NB4 (cell line): ENCODE measurements at regions not wholly inside any gene's neighbourhood (a gene's known extent, or its start where the extent isn't known, plus 50 kb on each side); places are given as distances from the start of the nearest gene placed in this dataset.

Experiments
- POLR2A ChIP-seq: IDR thresholded peaks from 2 replicates; pipeline ENCODE4 v1.6.1; 2011; ENCODE audit warnings: mild to moderate bottlenecking; ENCODE audit not compliant: insufficient read length; ENCODE audit errors: extremely low read depth
- TF ChIP-seq, protein P1 (sequence below): IDR thresholded peaks from one replicate; pipeline ENCODE4 v1.5.1; 2012; ENCODE audit warnings: low read depth, low read length
- TF ChIP-seq, protein P2 (sequence below): IDR thresholded peaks from 2 replicates; pipeline ENCODE4 v1.6.1; 2011; ENCODE audit warnings: low read depth, low read length

DNA sequence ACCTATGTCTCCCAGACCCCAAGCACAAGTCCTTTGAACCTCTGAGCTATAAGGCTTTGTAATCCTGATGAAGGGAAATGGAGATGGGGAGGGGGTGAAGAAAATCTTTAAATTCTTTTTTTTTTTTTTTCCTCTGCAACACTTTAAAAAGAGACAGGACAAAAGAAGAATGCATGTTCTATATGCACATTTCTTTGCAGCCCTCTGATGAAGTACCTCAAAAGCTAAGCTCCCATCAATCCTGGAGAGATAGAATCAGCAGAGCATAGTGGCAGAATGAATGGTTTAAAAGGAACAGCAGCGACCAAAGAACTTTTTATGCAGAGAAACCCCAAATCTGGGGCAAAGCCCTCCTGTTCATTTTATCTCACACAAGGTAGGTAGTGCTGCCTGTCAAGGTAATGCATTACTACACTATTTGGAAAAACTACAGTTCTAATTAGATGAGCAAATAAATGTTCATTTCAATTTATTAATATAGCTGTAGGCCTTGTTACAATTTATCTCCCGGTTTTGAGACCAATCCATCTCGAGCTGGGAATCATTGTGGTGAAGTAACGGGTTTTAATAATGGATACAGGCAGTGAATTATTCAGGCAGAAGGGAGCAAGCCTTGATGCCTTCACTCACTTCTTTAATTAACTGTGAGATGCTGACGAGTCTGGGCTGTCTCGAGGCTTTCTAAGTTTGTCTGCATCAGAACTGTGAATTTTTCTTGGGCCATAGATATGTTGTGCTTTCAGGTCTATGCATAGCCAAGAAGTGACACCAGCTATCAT, 173.5 kb upstream of the ZNF608 start:
- TF ChIP-seq, protein P1, sequence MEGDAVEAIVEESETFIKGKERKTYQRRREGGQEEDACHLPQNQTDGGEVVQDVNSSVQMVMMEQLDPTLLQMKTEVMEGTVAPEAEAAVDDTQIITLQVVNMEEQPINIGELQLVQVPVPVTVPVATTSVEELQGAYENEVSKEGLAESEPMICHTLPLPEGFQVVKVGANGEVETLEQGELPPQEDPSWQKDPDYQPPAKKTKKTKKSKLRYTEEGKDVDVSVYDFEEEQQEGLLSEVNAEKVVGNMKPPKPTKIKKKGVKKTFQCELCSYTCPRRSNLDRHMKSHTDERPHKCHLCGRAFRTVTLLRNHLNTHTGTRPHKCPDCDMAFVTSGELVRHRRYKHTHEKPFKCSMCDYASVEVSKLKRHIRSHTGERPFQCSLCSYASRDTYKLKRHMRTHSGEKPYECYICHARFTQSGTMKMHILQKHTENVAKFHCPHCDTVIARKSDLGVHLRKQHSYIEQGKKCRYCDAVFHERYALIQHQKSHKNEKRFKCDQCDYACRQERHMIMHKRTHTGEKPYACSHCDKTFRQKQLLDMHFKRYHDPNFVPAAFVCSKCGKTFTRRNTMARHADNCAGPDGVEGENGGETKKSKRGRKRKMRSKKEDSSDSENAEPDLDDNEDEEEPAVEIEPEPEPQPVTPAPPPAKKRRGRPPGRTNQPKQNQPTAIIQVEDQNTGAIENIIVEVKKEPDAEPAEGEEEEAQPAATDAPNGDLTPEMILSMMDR = no peak
- TF ChIP-seq POLR2A = no peak
- TF ChIP-seq, protein P2, sequence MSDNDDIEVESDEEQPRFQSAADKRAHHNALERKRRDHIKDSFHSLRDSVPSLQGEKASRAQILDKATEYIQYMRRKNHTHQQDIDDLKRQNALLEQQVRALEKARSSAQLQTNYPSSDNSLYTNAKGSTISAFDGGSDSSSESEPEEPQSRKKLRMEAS = no peak
